GM12878 (cell line): ENCODE measurements at regions not wholly inside any gene's neighbourhood (a gene's known extent, or its start where the extent isn't known, plus 50 kb on each side); places are given as distances from the start of the nearest gene placed in this dataset.
A peak's percentile ranks its signal among the peaks of the same experiment; 100 is the strongest.

Experiments
- CHD2 ChIP-seq: IDR thresholded peaks from 2 replicates; pipeline ENCODE4 v1.6.1; 2011; ENCODE audit warnings: low read depth, low read length, improper control_type of control experiment, borderline replicate concordance
- CTCF ChIP-seq, 3 experiments: IDR thresholded peaks in 2 of 3; conservative IDR thresholded peaks in 1 of 3; 2 replicates each; pipeline ENCODE4 v1.5.1; 2011; ENCODE audit warnings: low read depth in 3 of 3, low read length in 3 of 3, mild to moderate bottlenecking in 3 of 3, control low read depth in 2 of 3, moderate library complexity in 2 of 3, inconsistent platforms in 1 of 3, mixed read lengths in 1 of 3; ENCODE audit not compliant: control insufficient read depth in 2 of 3, insufficient read depth in 1 of 3; ENCODE audit errors: extremely low read depth in 1 of 3
- HDAC2 ChIP-seq: fragments of 200-600 bp; sonication (generic); IDR thresholded peaks from 2 replicates; pipeline ENCODE4 v1.6.1; 2017
- IRF4 ChIP-seq: IDR thresholded peaks from 2 replicates; pipeline ENCODE4 v1.6.1; 2011; ENCODE audit warnings: low read depth, low read length
- KAT2A ChIP-seq: conservative IDR thresholded peaks from 2 replicates; pipeline ENCODE4 v1.6.1; 2011; ENCODE audit warnings: low read depth, low read length; ENCODE audit not compliant: control insufficient read depth
- MLLT1 ChIP-seq: fragments of 450-650 bp; IDR thresholded peaks from 2 replicates; pipeline ENCODE4 v1.6.1; 2016; ENCODE audit warnings: mild to moderate bottlenecking
- NKRF ChIP-seq: fragments of 450-650 bp; conservative IDR thresholded peaks from 2 replicates; pipeline ENCODE4 v1.6.1; 2017; ENCODE audit warnings: mild to moderate bottlenecking, moderate library complexity
- RAD21 ChIP-seq: IDR thresholded peaks from 2 replicates; pipeline ENCODE4 v1.6.1; 2011; ENCODE audit warnings: mild to moderate bottlenecking, low read depth, low read length, moderate library complexity; ENCODE audit not compliant: insufficient read depth
- RUNX3 ChIP-seq: IDR thresholded peaks from 2 replicates; pipeline ENCODE4 v1.6.1; 2012; ENCODE audit warnings: low read length, inconsistent platforms
- SMAD5 ChIP-seq: IDR thresholded peaks from 2 replicates; pipeline ENCODE4 v1.6.1; 2016; ENCODE audit warnings: antibody characterized with exemption, low read depth
- SMC3 ChIP-seq: IDR thresholded peaks from 2 replicates; pipeline ENCODE4 v1.6.1; 2011; ENCODE audit warnings: low read length, improper control_type of control experiment, borderline replicate concordance
- USF1 ChIP-seq: IDR thresholded peaks from 2 replicates; pipeline ENCODE4 v1.6.1; 2011; ENCODE audit warnings: borderline replicate concordance, low read depth, mild to moderate bottlenecking, moderate library complexity, mixed read lengths, low read length; ENCODE audit not compliant: insufficient read depth; ENCODE audit errors: extremely low read length
- YY1 ChIP-seq: IDR thresholded peaks from 2 replicates; pipeline ENCODE4 v1.6.1; 2011; ENCODE audit warnings: low read depth, mild to moderate bottlenecking, low read length
- ZNF24 ChIP-seq: fragments of 450-650 bp; IDR thresholded peaks from 2 replicates; pipeline ENCODE4 v1.6.1; 2017; ENCODE audit warnings: antibody characterized with exemption, mild to moderate bottlenecking
- ZNF592 ChIP-seq: fragments of 450-650 bp; IDR thresholded peaks from 2 replicates; pipeline ENCODE4 v1.6.1; 2017; ENCODE audit warnings: mild to moderate bottlenecking, moderate library complexity

- TF ChIP-seq CTCF (IDR thresholded peaks at IDR 0.05 in 2 of 3, conservative IDR thresholded peaks at IDR 0.05 in 1 of 3; ENCODE audit: control insufficient read depth in 2 of 3, extremely low read depth in 1 of 3, insufficient read depth in 1 of 3, low read depth in 3 of 3, low read length in 3 of 3): peak; percentile 81 to 100 (median 95); a peak in 5 of 6 replicates
- 0 out of 2 replicates have a peak, but pooled peaks have one; percentile 25 for TF ChIP-seq NKRF
- peak; percentile 100 for TF ChIP-seq RAD21
- no peak for TF ChIP-seq HDAC2
- peak; percentile 49; the same call in 1 of the 2 replicates for TF ChIP-seq IRF4
- no peak for TF ChIP-seq CHD2
- peak; percentile 61; the same call in 1 of the 2 replicates for TF ChIP-seq ZNF24
- no peak for TF ChIP-seq SMAD5
- peak; percentile 85 for TF ChIP-seq YY1
- TF ChIP-seq SMC3: peak; percentile 100
- no peak for TF ChIP-seq KAT2A
- no peak for TF ChIP-seq MLLT1
- TF ChIP-seq RUNX3: peak; percentile 47
- TF ChIP-seq ZNF592: peak; percentile 94
- TF ChIP-seq USF1: no peak
Observed at GRCh38 chr22:22959147-22959827, 71.7 kb downstream of the IGLL5 start (continued).
